ENCODE measurements at regions not wholly inside any gene's neighbourhood (a gene's known extent, or its start where the extent isn't known, plus 50 kb on each side); places are given as distances from the start of the nearest gene placed in this dataset.
"Not testable (repeated sequence)": the region's sequence is repeated elsewhere in the genome, so short reads cannot be mapped to it uniquely, and the experiment has no call there.

GRCh38 chr6:2611092-2611491 is 139.6 kb downstream of the MYLK4 start:
- DNase-seq = no peak

GRCh38 chr6:2608503-2608902 is 142.2 kb downstream of the MYLK4 start:
- DNase-seq = no peak

- DNase-seq = no peak
Measured at GRCh38 chr6:2600363-2600762, 150.4 kb downstream of the MYLK4 start.

GRCh38 chr6:2599817-2600216 is 150.9 kb downstream of the MYLK4 start:
- no peak for DNase-seq

GRCh38 chr6:2598867-2599266 is 151.9 kb downstream of the MYLK4 start:
- no peak for DNase-seq

- no peak for DNase-seq
Measured at GRCh38 chr6:2597991-2598390, 152.7 kb downstream of the MYLK4 start.

GRCh38 chr6:2597457-2597856 is 153.3 kb downstream of the MYLK4 start:
- not testable (repeated sequence) for DNase-seq

GRCh38 chr6:2596222-2596621 is 154.5 kb downstream of the MYLK4 start:
- no peak for DNase-seq

GRCh38 chr6:2594868-2595267 is 155.9 kb downstream of the MYLK4 start:
- no peak for DNase-seq

- DNase-seq = no peak
Measured at GRCh38 chr6:2593167-2593566, 157.6 kb downstream of the MYLK4 start.

GRCh38 chr6:2589171-2589661 is 161.5 kb downstream of the MYLK4 start:
- DNase-seq = no peak

- no peak for DNase-seq
Measured at GRCh38 chr6:2583459-2583858, 167.3 kb downstream of the MYLK4 start.

GRCh38 chr6:2582268-2582667 is 168.5 kb downstream of the MYLK4 start:
- no peak for DNase-seq

- DNase-seq = no peak
Measured at GRCh38 chr6:2581611-2582010, 169.1 kb downstream of the MYLK4 start.

GRCh38 chr6:2581011-2581410 is 169.7 kb downstream of the MYLK4 start:
- DNase-seq = no peak

GRCh38 chr6:2579804-2580570 is 170.7 kb downstream of the MYLK4 start:
- no peak for DNase-seq

GRCh38 chr6:2579241-2579761 is 171.4 kb downstream of the MYLK4 start:
- no peak for DNase-seq

- no peak for DNase-seq
Measured at GRCh38 chr6:2578767-2579166, 172.0 kb downstream of the MYLK4 start.

- no peak for DNase-seq
Measured at GRCh38 chr6:2576499-2576898, 174.2 kb downstream of the MYLK4 start.

GRCh38 chr6:2575236-2575635 is 175.5 kb downstream of the MYLK4 start:
- no peak for DNase-seq

- DNase-seq = not testable (repeated sequence)
Measured at GRCh38 chr6:2569420-2569819, 181.3 kb downstream of the MYLK4 start.

- DNase-seq = no peak
Measured at GRCh38 chr6:2566048-2566447, 184.7 kb downstream of the MYLK4 start.

- DNase-seq = no peak
Measured at GRCh38 chr6:2565499-2565898, 185.2 kb downstream of the MYLK4 start.

GRCh38 chr6:2563635-2564034 is 187.1 kb downstream of the MYLK4 start:
- no peak for DNase-seq

Measured in tongue (tissue), 1 donor.